CD4-positive, CD25-positive, alpha-beta regulatory T cell (primary cell): ENCODE measurements at regions not wholly inside any gene's neighbourhood (a gene's known extent, or its start where the extent isn't known, plus 50 kb on each side); places are given as distances from the start of the nearest gene placed in this dataset.
"Not testable (repeated sequence)": the region's sequence is repeated elsewhere in the genome, so short reads cannot be mapped to it uniquely, and the experiment has no call there.

Experiments
- ATAC-seq, 2 donors: fragments of 150-1000 bp; cut with Tn5 transposase; one replicate each; pipeline ENCODE4 v1.10.0; 2021; ENCODE audit warnings: low read depth in 2 of 2, moderate number of reproducible peaks in 2 of 2, moderate library complexity in 1 of 2
- DNase-seq, 3 donors: peaks; one replicate each; pipeline versions ENCODE4 v3.0.0 to v3.0.0-alpha.2; 2012 to 2022; ENCODE audit warnings: mixed read lengths in 1 of 3
- H3K27ac ChIP-seq: one replicate; pipeline ENCODE4 v1.7.0; 2013; ENCODE audit warnings: mild to moderate bottlenecking, low read length; ENCODE audit not compliant: insufficient read depth, poor library complexity, severe bottlenecking
- H3K27me3 ChIP-seq: one replicate; pipeline ENCODE4 v1.7.0; 2013; ENCODE audit warnings: low read length; ENCODE audit not compliant: control insufficient read depth, insufficient read depth
- H3K36me3 ChIP-seq: one replicate; pipeline ENCODE4 v1.7.0; 2013; ENCODE audit warnings: mild to moderate bottlenecking, low read length, moderate library complexity; ENCODE audit not compliant: control insufficient read depth, insufficient read depth
- H3K4me1 ChIP-seq: 2 replicates; pipeline ENCODE4 v1.7.0; 2013; ENCODE audit warnings: mild to moderate bottlenecking, low read length; ENCODE audit not compliant: insufficient read depth, control insufficient read depth, poor library complexity, severe bottlenecking
- H3K4me3 ChIP-seq: one replicate; pipeline ENCODE4 v1.7.0; 2013; ENCODE audit warnings: low read depth, mild to moderate bottlenecking, low read length, moderate library complexity
- H3K9me3 ChIP-seq, 2 experiments: 1 replicate in 1 of 2; 2 replicates in 1 of 2; pipeline ENCODE4 v1.7.0; 2013; ENCODE audit warnings: low read length in 2 of 2, mild to moderate bottlenecking in 1 of 2, moderate library complexity in 1 of 2; ENCODE audit not compliant: control insufficient read depth in 2 of 2
- H3K27ac Mint-ChIP-seq, 3 donors: one replicate each; pipeline ENCODE4 v1.8.0; 2020 to 2022; ENCODE audit warnings: mild to moderate bottlenecking in 3 of 3, mixed read lengths in 3 of 3, moderate library complexity in 2 of 3
- H3K27me3 Mint-ChIP-seq: one replicate; pipeline ENCODE4 v1.8.0; 2022; ENCODE audit warnings: mild to moderate bottlenecking, mixed read lengths
- H3K36me3 Mint-ChIP-seq: one replicate; pipeline ENCODE4 v1.8.0; 2020; ENCODE audit warnings: mixed read lengths
- H3K4me1 Mint-ChIP-seq, 4 donors: one replicate each; pipeline ENCODE4 v1.8.0; 2020 to 2022; ENCODE audit warnings: mixed read lengths in 4 of 4, mild to moderate bottlenecking in 1 of 4
- H3K4me3 Mint-ChIP-seq, 4 donors: one replicate each; pipeline ENCODE4 v1.8.0; 2020 to 2022; ENCODE audit warnings: mild to moderate bottlenecking in 4 of 4, mixed read lengths in 4 of 4, moderate library complexity in 3 of 4
- H3K9me3 Mint-ChIP-seq, 7 donors: one replicate each; pipeline ENCODE4 v1.8.0; 2020 to 2022; ENCODE audit warnings: mixed read lengths in 7 of 7, mild to moderate bottlenecking in 3 of 7, moderate library complexity in 2 of 7

- H3K27me3 ChIP-seq, DNase-seq, H3K27ac Mint-ChIP-seq, ATAC-seq, H3K27ac ChIP-seq, H3K36me3 ChIP-seq, H3K9me3 Mint-ChIP-seq, H3K4me3 Mint-ChIP-seq, H3K27me3 Mint-ChIP-seq, H3K36me3 Mint-ChIP-seq, H3K9me3 ChIP-seq, H3K4me3 ChIP-seq, H3K4me1 Mint-ChIP-seq, H3K4me1 ChIP-seq: not testable (repeated sequence)
Measured at GRCh38 chr9:104235347-104236120, 141.4 kb downstream of the SMC2 start.

GRCh38 chr9:104238668-104239067 is 144.6 kb downstream of the SMC2 start:
- Histone ChIP-seq H3K9me3 (no peaks in the 10 kb centered on the region), H3K27me3 (no peaks in the 10 kb centered on the region), H3K4me1 (no peaks in the 10 kb centered on the region), H3K36me3 (no peaks in the 10 kb centered on the region), H3K4me3 (no peak overlapping the region), H3K27ac (no peak overlapping the region)
- no peak overlapping the region for H3K27ac Mint-ChIP-seq
- no peak for ATAC-seq
- H3K36me3 Mint-ChIP-seq: no peaks in the 10 kb centered on the region
- DNase-seq: no peak
- H3K9me3 Mint-ChIP-seq: peaks cover 0 to 8% (median 1%) of the 10 kb centered on the region in 7 donors
- no peaks in the 10 kb centered on the region for H3K4me1 Mint-ChIP-seq
- no peaks in the 10 kb centered on the region for H3K27me3 Mint-ChIP-seq
- no peak overlapping the region for H3K4me3 Mint-ChIP-seq

- Histone ChIP-seq H3K36me3 (no peaks in the 10 kb centered on the region), H3K27ac (no peak overlapping the region), H3K9me3 (no peaks in the 10 kb centered on the region), H3K27me3 (no peaks in the 10 kb centered on the region), H3K4me3 (no peak overlapping the region), H3K4me1 (no peaks in the 10 kb centered on the region)
- no peak for ATAC-seq
- H3K4me1 Mint-ChIP-seq: no peaks in the 10 kb centered on the region
- no peak overlapping the region for H3K27ac Mint-ChIP-seq
- H3K9me3 Mint-ChIP-seq: peaks cover 0 to 9% (median 2%) of the 10 kb centered on the region in 7 donors
- H3K27me3 Mint-ChIP-seq: no peaks in the 10 kb centered on the region
- no peaks in the 10 kb centered on the region for H3K36me3 Mint-ChIP-seq
- no peak for DNase-seq
- H3K4me3 Mint-ChIP-seq: no peak overlapping the region
Measured at GRCh38 chr9:104240890-104241289, 146.8 kb downstream of the SMC2 start.

GRCh38 chr9:104245925-104246324 is 151.8 kb downstream of the SMC2 start:
- H3K36me3 Mint-ChIP-seq: no peaks in the 10 kb centered on the region
- peaks cover 0 to 6% (median 2%) of the 10 kb centered on the region in 7 donors for H3K9me3 Mint-ChIP-seq
- Histone ChIP-seq H3K9me3 (no peaks in the 10 kb centered on the region), H3K4me1 (no peaks in the 10 kb centered on the region), H3K4me3 (no peak overlapping the region), H3K27me3 (no peaks in the 10 kb centered on the region), H3K36me3 (no peaks in the 10 kb centered on the region), H3K27ac (no peak overlapping the region)
- no peak overlapping the region for H3K4me3 Mint-ChIP-seq
- no peak for DNase-seq
- H3K27me3 Mint-ChIP-seq: no peaks in the 10 kb centered on the region
- ATAC-seq: no peak
- H3K27ac Mint-ChIP-seq: no peak overlapping the region
- no peaks in the 10 kb centered on the region for H3K4me1 Mint-ChIP-seq

GRCh38 chr9:104247899-104248460 is 153.9 kb downstream of the SMC2 start:
- Histone ChIP-seq H3K36me3 (no peaks in the 10 kb centered on the region), H3K9me3 (no peaks in the 10 kb centered on the region), H3K27ac (no peak overlapping the region), H3K27me3 (no peaks in the 10 kb centered on the region), H3K4me1 (no peaks in the 10 kb centered on the region), H3K4me3 (no peak overlapping the region)
- Mint-ChIP-seq H3K4me3 (no peak overlapping the region), H3K36me3 (no peaks in the 10 kb centered on the region), H3K27ac (no peak overlapping the region), H3K27me3 (no peaks in the 10 kb centered on the region), H3K4me1 (no peaks in the 10 kb centered on the region), H3K9me3 (peaks cover 0 to 6% (median 4%) of the 10 kb centered on the region in 7 donors)
- ATAC-seq (no peak), DNase-seq (no peak)

- H3K4me1 ChIP-seq: no peaks in the 10 kb centered on the region
- Mint-ChIP-seq H3K4me1 (no peaks in the 10 kb centered on the region), H3K27me3 (no peaks in the 10 kb centered on the region), H3K36me3 (no peaks in the 10 kb centered on the region), H3K9me3 (peaks cover 0 to 10% (median 3%) of the 10 kb centered on the region in 7 donors), H3K4me3 (no peak overlapping the region), H3K27ac (no peak overlapping the region)
- H3K36me3 ChIP-seq: no peaks in the 10 kb centered on the region
- no peak for DNase-seq
- no peak for ATAC-seq
- no peak overlapping the region for H3K4me3 ChIP-seq
- H3K27me3 ChIP-seq: no peaks in the 10 kb centered on the region
- H3K9me3 ChIP-seq: no peaks in the 10 kb centered on the region
- no peak overlapping the region for H3K27ac ChIP-seq
Measured at GRCh38 chr9:104256031-104256695, 162.1 kb downstream of the SMC2 start.

GRCh38 chr9:104256696-104257062 is 162.6 kb downstream of the SMC2 start:
- no peak for DNase-seq
- H3K27me3 Mint-ChIP-seq: no peaks in the 10 kb centered on the region
- peaks cover 0 to 10% (median 3%) of the 10 kb centered on the region in 7 donors for H3K9me3 Mint-ChIP-seq

More at GRCh38 chr9:104256696-104257062, 162.6 kb downstream of the SMC2 start:
- Histone ChIP-seq H3K27me3 (no peaks in the 10 kb centered on the region), H3K36me3 (no peaks in the 10 kb centered on the region), H3K27ac (no peak overlapping the region), H3K4me3 (no peak overlapping the region), H3K9me3 (no peaks in the 10 kb centered on the region), H3K4me1 (no peaks in the 10 kb centered on the region)
- Mint-ChIP-seq H3K4me1 (no peaks in the 10 kb centered on the region), H3K27ac (no peak overlapping the region), H3K4me3 (no peak overlapping the region), H3K36me3 (no peaks in the 10 kb centered on the region)
- no peak for ATAC-seq
